Liver (tissue), 3 donors: ENCODE measurements at regions not wholly inside any gene's neighbourhood (a gene's known extent, or its start where the extent isn't known, plus 50 kb on each side); places are given as distances from the start of the nearest gene placed in this dataset.

Experiments
- ATF3 ChIP-seq: IDR thresholded peaks from 2 replicates; pipeline ENCODE4 v1.6.1; 2016; ENCODE audit warnings: antibody characterized with exemption
- CTCF ChIP-seq: fragments of 150-350 bp; IDR thresholded peaks from 2 replicates; pipeline ENCODE4 v1.5.1; 2017; ENCODE audit warnings: improper control_type of control experiment, low read depth, low read length; ENCODE audit not compliant: missing input control
- FOXA1 ChIP-seq: IDR thresholded peaks from 2 replicates; pipeline ENCODE4 v1.6.1; 2016; ENCODE audit warnings: antibody characterized with exemption
- JUND ChIP-seq, 2 donors: IDR thresholded peaks; 2 replicates each; pipeline ENCODE4 v1.6.1; 2016; ENCODE audit warnings: antibody characterized with exemption in 2 of 2
- MAX ChIP-seq: IDR thresholded peaks from 2 replicates; pipeline ENCODE4 v1.6.1; 2016; ENCODE audit warnings: antibody characterized with exemption
- REST ChIP-seq: IDR thresholded peaks from 2 replicates; pipeline ENCODE4 v1.6.1; 2016; ENCODE audit warnings: antibody characterized with exemption, mild to moderate bottlenecking
- SP1 ChIP-seq: IDR thresholded peaks from 2 replicates; pipeline ENCODE4 v1.6.1; 2018; ENCODE audit warnings: antibody characterized with exemption, mild to moderate bottlenecking
- TAF1 ChIP-seq: conservative IDR thresholded peaks from 2 replicates; pipeline ENCODE4 v1.6.1; 2016; ENCODE audit warnings: antibody characterized with exemption, mild to moderate bottlenecking
- YY1 ChIP-seq: IDR thresholded peaks from 2 replicates; pipeline ENCODE4 v1.6.1; 2016; ENCODE audit warnings: antibody characterized with exemption, mild to moderate bottlenecking
- ZBTB33 ChIP-seq: IDR thresholded peaks from 2 replicates; pipeline ENCODE4 v1.6.1; 2016; ENCODE audit warnings: antibody characterized with exemption
- donor health status: healthy.
- donor health status: healthy.

GRCh38 chr17:68710976-68711375 is 109.8 kb upstream of the FAM20A start:
- TF ChIP-seq FOXA1 = no peak
- no peak for TF ChIP-seq CTCF
- no peak for TF ChIP-seq YY1
- TF ChIP-seq SP1 = no peak
- no peak for TF ChIP-seq ATF3
- TF ChIP-seq JUND (IDR thresholded peaks at IDR 0.05) = no peak
- TF ChIP-seq ZBTB33 = no peak
- TF ChIP-seq MAX = no peak
- no peak for TF ChIP-seq REST
- TF ChIP-seq TAF1 = no peak
